Left renal pelvis (tissue), 4 donors: ENCODE measurements at regions not wholly inside any gene's neighbourhood (a gene's known extent, or its start where the extent isn't known, plus 50 kb on each side); places are given as distances from the start of the nearest gene placed in this dataset.
"Not testable (repeated sequence)": the region's sequence is repeated elsewhere in the genome, so short reads cannot be mapped to it uniquely, and the experiment has no call there.

Experiments
- DNase-seq, 4 donors: peaks; one replicate each; pipeline ENCODE4 v3.0.0-alpha.2; 2013; ENCODE audit warnings: low read depth in 4 of 4, low spot score in 3 of 4

GRCh38 chr20:48411919-48412522 is 415.8 kb downstream of the PREX1 start:
- no peak for DNase-seq

- no peak for DNase-seq
These were observed 416.6 kb downstream of the PREX1 start for GRCh38 chr20:48411245-48411644.

- no peak for DNase-seq
These were observed 418.7 kb downstream of the PREX1 start for GRCh38 chr20:48409055-48409615.

GRCh38 chr20:48407710-48408109 is 420.1 kb downstream of the PREX1 start:
- DNase-seq, result no peak

GRCh38 chr20:48406912-48407340 is 420.9 kb downstream of the PREX1 start:
- no peak for DNase-seq

- no peak for DNase-seq
These were observed 421.3 kb downstream of the PREX1 start for GRCh38 chr20:48406498-48406897.

- DNase-seq, result no peak
These were observed 421.9 kb downstream of the PREX1 start for GRCh38 chr20:48405909-48406308.

- no peak for DNase-seq
These were observed 423.2 kb downstream of the PREX1 start for GRCh38 chr20:48404598-48404997.

- DNase-seq, result no peak
These were observed 424.5 kb downstream of the PREX1 start for GRCh38 chr20:48403167-48403761.

- DNase-seq, result no peak
These were observed 426.4 kb downstream of the PREX1 start for GRCh38 chr20:48401359-48401758.

- no peak for DNase-seq
These were observed 427.8 kb downstream of the PREX1 start for GRCh38 chr20:48400009-48400408.

GRCh38 chr20:48398506-48399449 is 429.0 kb downstream of the PREX1 start:
- no peak for DNase-seq

- DNase-seq, result not testable (repeated sequence)
These were observed 430.6 kb downstream of the PREX1 start for GRCh38 chr20:48396981-48397861.

- DNase-seq, result no peak
These were observed 431.8 kb downstream of the PREX1 start for GRCh38 chr20:48395816-48396546.

- no peak for DNase-seq
These were observed 433.3 kb downstream of the PREX1 start for GRCh38 chr20:48394415-48395081.

- no peak for DNase-seq
These were observed 434.0 kb downstream of the PREX1 start for GRCh38 chr20:48393737-48394314.

- no peak for DNase-seq
These were observed 434.5 kb downstream of the PREX1 start for GRCh38 chr20:48393311-48393685.

- no peak for DNase-seq
These were observed 435.1 kb downstream of the PREX1 start for GRCh38 chr20:48392407-48393310.
